H9 (cell line): ENCODE measurements at regions not wholly inside any gene's neighbourhood (a gene's known extent, or its start where the extent isn't known, plus 50 kb on each side); places are given as distances from the start of the nearest gene placed in this dataset.

ENCODE experiments used
- DNase-seq: peaks from one replicate; pipeline ENCODE4 v3.0.0-alpha.2; 2017
- H2AFZ ChIP-seq: one replicate; pipeline ENCODE4 v1.6.1; 2013; ENCODE audit warnings: mild to moderate bottlenecking, low read length, control low read depth, moderate library complexity
- H2AK5ac ChIP-seq: 2 replicates; pipeline ENCODE4 v1.6.1; 2013; ENCODE audit warnings: low read length, control low read depth, mixed read lengths; ENCODE audit not compliant: insufficient read length
- H2BK120ac ChIP-seq: one replicate; pipeline ENCODE4 v1.6.1; 2013; ENCODE audit warnings: low read depth, mild to moderate bottlenecking, low read length, control low read depth, inconsistent platforms; ENCODE audit not compliant: poor library complexity, severe bottlenecking
- H2BK12ac ChIP-seq: 2 replicates; pipeline ENCODE4 v1.6.1; 2013; ENCODE audit warnings: low read length, control low read depth, mixed read lengths, low read depth; ENCODE audit not compliant: insufficient read length
- H2BK15ac ChIP-seq: 2 replicates; pipeline ENCODE4 v1.6.1; 2013; ENCODE audit warnings: low read depth, low read length, control low read depth
- H2BK20ac ChIP-seq: one replicate; pipeline ENCODE4 v1.6.1; 2013; ENCODE audit warnings: low read depth, mild to moderate bottlenecking, low read length, control low read depth, inconsistent platforms; ENCODE audit not compliant: poor library complexity, severe bottlenecking
- H2BK5ac ChIP-seq: 2 replicates; pipeline ENCODE4 v1.6.1; 2013; ENCODE audit warnings: low read length, control low read depth, mixed read lengths; ENCODE audit not compliant: insufficient read length
- H3K14ac ChIP-seq: 2 replicates; pipeline ENCODE4 v1.6.1; 2013; ENCODE audit warnings: low read length, control low read depth; ENCODE audit not compliant: insufficient read depth
- H3K18ac ChIP-seq: 2 replicates; pipeline ENCODE4 v1.6.1; 2013; ENCODE audit warnings: low read depth, mild to moderate bottlenecking, mixed read lengths, low read length, control low read depth; ENCODE audit not compliant: insufficient read length
- H3K23ac ChIP-seq: 2 replicates; pipeline ENCODE4 v1.6.1; 2013; ENCODE audit warnings: low read length, control low read depth, mixed read lengths, low read depth; ENCODE audit not compliant: insufficient read length
- H3K23me2 ChIP-seq: 2 replicates; pipeline ENCODE4 v1.6.1; 2013; ENCODE audit warnings: low read depth, mild to moderate bottlenecking, mixed read lengths, low read length, control low read depth; ENCODE audit not compliant: insufficient read length, poor library complexity, severe bottlenecking
- H3K27ac ChIP-seq: 2 replicates; pipeline ENCODE4 v1.5.1; 2013; ENCODE audit warnings: low read length, control low read depth, mixed read lengths, low read depth; ENCODE audit not compliant: insufficient read length
- H3K27me3 ChIP-seq: 2 replicates; pipeline ENCODE4 v1.6.1; 2013; ENCODE audit warnings: low read length, control low read depth, inconsistent platforms; ENCODE audit not compliant: insufficient read depth
- H3K4ac ChIP-seq: 2 replicates; pipeline ENCODE4 v1.6.1; 2013; ENCODE audit warnings: low read depth, mild to moderate bottlenecking, control low read depth, inconsistent platforms, low read length, moderate library complexity
- H3K4me1 ChIP-seq: 2 replicates; pipeline ENCODE4 v1.6.1; 2013; ENCODE audit warnings: low read length, control low read depth, inconsistent platforms; ENCODE audit not compliant: insufficient read depth
- H3K4me2 ChIP-seq: 2 replicates; pipeline ENCODE4 v1.6.1; 2013; ENCODE audit warnings: low read length, control low read depth, mixed read lengths; ENCODE audit not compliant: insufficient read length, insufficient read depth
- H3K56ac ChIP-seq: 2 replicates; pipeline ENCODE4 v1.6.1; 2013; ENCODE audit warnings: low read depth, mild to moderate bottlenecking, mixed read lengths, low read length, control low read depth; ENCODE audit not compliant: insufficient read length
- H3K79me1 ChIP-seq: 2 replicates; pipeline ENCODE4 v1.6.1; 2013; ENCODE audit warnings: low read depth, mild to moderate bottlenecking, moderate library complexity, low read length, control low read depth, inconsistent platforms; ENCODE audit not compliant: insufficient read depth, poor library complexity, severe bottlenecking
- H3K79me2 ChIP-seq: 2 replicates; pipeline ENCODE4 v1.6.1; 2013; ENCODE audit warnings: low read length, control low read depth, inconsistent platforms; ENCODE audit not compliant: insufficient read depth
- H3K9ac ChIP-seq: 2 replicates; pipeline ENCODE4 v1.6.1; 2013; ENCODE audit warnings: low read length, control low read depth, mixed read lengths; ENCODE audit not compliant: insufficient read length; ENCODE audit errors: extremely low read depth
- H3K9me3 ChIP-seq: one replicate; pipeline ENCODE4 v1.6.1; 2013; ENCODE audit warnings: low read depth, low read length, inconsistent platforms; ENCODE audit not compliant: control insufficient read depth
- H3T11ph ChIP-seq: one replicate; pipeline ENCODE4 v1.6.1; 2013; ENCODE audit warnings: mild to moderate bottlenecking, low read length, control low read depth, inconsistent platforms
- H4K20me1 ChIP-seq: one replicate; pipeline ENCODE4 v1.6.1; 2013; ENCODE audit not compliant: control insufficient read depth, insufficient read length, insufficient read depth
- H4K5ac ChIP-seq: 2 replicates; pipeline ENCODE4 v1.6.1; 2013; ENCODE audit warnings: low read depth, mild to moderate bottlenecking, mixed read lengths, low read length, control low read depth; ENCODE audit not compliant: insufficient read length
- H4K8ac ChIP-seq: replicated peaks from 2 replicates; pipeline ENCODE4 v1.6.1; 2013; ENCODE audit warnings: low read length, control low read depth, mixed read lengths, low read depth; ENCODE audit not compliant: insufficient read length
- H4K91ac ChIP-seq: 2 replicates; pipeline ENCODE4 v1.6.1; 2013; ENCODE audit warnings: low read depth, mild to moderate bottlenecking, moderate library complexity, mixed read lengths, low read length, control low read depth; ENCODE audit not compliant: insufficient read length
- H3K27ac Mint-ChIP-seq, 3 experiments: 2 replicates in 2 of 3; 3 replicates in 1 of 3; pipeline ENCODE4 v1.8.0; 2020 to 2021; ENCODE audit warnings: mixed read lengths in 3 of 3, mild to moderate bottlenecking in 1 of 3, moderate library complexity in 1 of 3
- H3K27me3 Mint-ChIP-seq: 2 replicates; pipeline ENCODE4 v1.8.0; 2021; ENCODE audit warnings: low read depth, mild to moderate bottlenecking, moderate library complexity, mixed read lengths
- H3K36me3 Mint-ChIP-seq, 3 experiments: 2 replicates in 2 of 3; 3 replicates in 1 of 3; pipeline ENCODE4 v1.8.0; 2020 to 2021; ENCODE audit warnings: low read depth in 3 of 3, mixed read lengths in 3 of 3; ENCODE audit not compliant: insufficient read depth in 1 of 3
- H3K4me1 Mint-ChIP-seq, 2 experiments: 2 replicates each; pipeline ENCODE4 v1.8.0; 2020; ENCODE audit warnings: mixed read lengths in 2 of 2
- H3K4me3 Mint-ChIP-seq, 2 experiments: 2 replicates in 1 of 2; 3 replicates in 1 of 2; pipeline ENCODE4 v1.8.0; 2020 to 2021; ENCODE audit warnings: mild to moderate bottlenecking in 2 of 2, mixed read lengths in 2 of 2, moderate library complexity in 1 of 2
- H3K9me3 Mint-ChIP-seq, 2 experiments: 2 replicates in 1 of 2; 3 replicates in 1 of 2; pipeline ENCODE4 v1.8.0; 2020; ENCODE audit warnings: mild to moderate bottlenecking in 2 of 2, mixed read lengths in 2 of 2, moderate library complexity in 1 of 2
- WGBS: extraction: QIAGEN DNeasy Blood & Tissue Kit; methylation state at CpG from one replicate; pipeline ENCODE4 v1.1.7; 2013; ENCODE audit warnings: missing lambda C conversion rate, low lambda C conversion rate, mixed read lengths; ENCODE audit not compliant: insufficient read length; ENCODE audit errors: extremely low coverage; 5-methylcytosine and 5-hydroxymethylcytosine counted together
- TF ChIP-seq, protein P1 (sequence below): fragments of 200-600 bp; sonication (generic); conservative IDR thresholded peaks from 3 replicates; pipeline ENCODE4 v1.8.0; 2021; ENCODE audit warnings: antibody characterized with exemption, mild to moderate bottlenecking

DNA sequence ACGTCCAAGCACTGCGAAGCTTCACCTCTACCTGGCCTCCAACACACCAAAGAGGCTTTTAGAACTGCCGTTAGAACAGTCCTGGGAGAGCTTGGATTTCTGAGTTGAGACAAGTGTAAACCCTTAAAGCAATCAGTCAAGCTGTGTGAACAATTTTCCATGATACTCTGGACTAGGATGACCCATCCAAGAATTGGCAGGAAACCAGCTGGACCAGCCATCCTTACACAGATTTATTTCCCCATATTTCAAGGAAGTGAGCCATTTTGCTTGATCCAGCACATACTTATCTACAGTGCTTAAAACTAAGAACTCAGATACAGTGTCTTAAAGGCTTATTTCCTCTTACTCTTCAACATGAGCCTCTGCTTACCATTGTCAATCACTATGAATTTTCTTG lies 340.7 kb upstream of the HS3ST1 start:
- Histone ChIP-seq H3K4me2 (no peak overlapping the region), H2BK20ac (no peak overlapping the region), H2BK15ac (no peak overlapping the region), H3K23me2 (no peaks in the 10 kb centered on the region), H4K20me1 (no peaks in the 10 kb centered on the region), H3K79me2 (no peaks in the 10 kb centered on the region), H3K27ac (no peak overlapping the region), H3K4ac (no peak overlapping the region), H2AFZ (no peak overlapping the region), H3K18ac (no peak overlapping the region), H2BK120ac (no peak overlapping the region), H3K79me1 (no peaks in the 10 kb centered on the region), H3K9ac (no peak overlapping the region), H3K23ac (no peak overlapping the region), H2AK5ac (no peak overlapping the region), H3K56ac (no peak overlapping the region), H3K14ac (no peak overlapping the region), H4K91ac (no peak overlapping the region), H3K4me1 (no peaks in the 10 kb centered on the region), H4K8ac (no peak overlapping the region), H3K27me3 (no peaks in the 10 kb centered on the region), H2BK12ac (no peak overlapping the region), H2BK5ac (no peak overlapping the region), H3T11ph (no peak overlapping the region), H3K9me3 (no peaks in the 10 kb centered on the region), H4K5ac (no peak overlapping the region)
- peaks cover 0 to 5% (median 0%) of the 10 kb centered on the region in 3 experiments; a peak in 4 of 7 replicates for H3K36me3 Mint-ChIP-seq
- 0 out of 4 replicates have a peak, but pooled peaks cover 0 to 2% of the 10 kb centered on the region in 2 experiments for H3K4me1 Mint-ChIP-seq
- TF ChIP-seq, protein P1, sequence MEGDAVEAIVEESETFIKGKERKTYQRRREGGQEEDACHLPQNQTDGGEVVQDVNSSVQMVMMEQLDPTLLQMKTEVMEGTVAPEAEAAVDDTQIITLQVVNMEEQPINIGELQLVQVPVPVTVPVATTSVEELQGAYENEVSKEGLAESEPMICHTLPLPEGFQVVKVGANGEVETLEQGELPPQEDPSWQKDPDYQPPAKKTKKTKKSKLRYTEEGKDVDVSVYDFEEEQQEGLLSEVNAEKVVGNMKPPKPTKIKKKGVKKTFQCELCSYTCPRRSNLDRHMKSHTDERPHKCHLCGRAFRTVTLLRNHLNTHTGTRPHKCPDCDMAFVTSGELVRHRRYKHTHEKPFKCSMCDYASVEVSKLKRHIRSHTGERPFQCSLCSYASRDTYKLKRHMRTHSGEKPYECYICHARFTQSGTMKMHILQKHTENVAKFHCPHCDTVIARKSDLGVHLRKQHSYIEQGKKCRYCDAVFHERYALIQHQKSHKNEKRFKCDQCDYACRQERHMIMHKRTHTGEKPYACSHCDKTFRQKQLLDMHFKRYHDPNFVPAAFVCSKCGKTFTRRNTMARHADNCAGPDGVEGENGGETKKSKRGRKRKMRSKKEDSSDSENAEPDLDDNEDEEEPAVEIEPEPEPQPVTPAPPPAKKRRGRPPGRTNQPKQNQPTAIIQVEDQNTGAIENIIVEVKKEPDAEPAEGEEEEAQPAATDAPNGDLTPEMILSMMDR, result no peak
- no CpG with 5 or more reads among the region's 3 CpGs for WGBS
- H3K9me3 Mint-ChIP-seq, result peaks cover 0 to 10% of the 10 kb centered on the region in 2 experiments; a peak in 4 of 5 replicates
- DNase-seq, result no peak
- H3K4me3 Mint-ChIP-seq, result no peak overlapping the region
- no peak overlapping the region for H3K27ac Mint-ChIP-seq
- H3K27me3 Mint-ChIP-seq, result no peaks in the 10 kb centered on the region
